ENCODE measurements at regions not wholly inside any gene's neighbourhood (a gene's known extent, or its start where the extent isn't known, plus 50 kb on each side); places are given as distances from the start of the nearest gene placed in this dataset.

- no peak for TF ChIP-seq BCL3 (IDR thresholded peaks at IDR 0.05)
- TF ChIP-seq RFX5 (IDR thresholded peaks at IDR 0.05): no peak
- no peak for TF ChIP-seq SMC3 (IDR thresholded peaks at IDR 0.05)
- no peak for TF ChIP-seq BHLHE40 (IDR thresholded peaks at IDR 0.05; ENCODE audit: low read depth, low read length)
- TF ChIP-seq POLR2AphosphoS2 (conservative IDR thresholded peaks at IDR 0.05; ENCODE audit: low read length): no peak
- TF ChIP-seq MAX (IDR thresholded peaks at IDR 0.05): no peak
- TF ChIP-seq RAD21 (conservative IDR thresholded peaks at IDR 0.05 in 1 of 2, IDR thresholded peaks at IDR 0.05 in 1 of 2): no peak
- TF ChIP-seq POLR2A (IDR thresholded peaks at IDR 0.05; ENCODE audit: low read length): no peak
- TF ChIP-seq CEBPB (IDR thresholded peaks at IDR 0.05): no peak
- TF ChIP-seq CTCF (IDR thresholded peaks at IDR 0.05): no peak
- TF ChIP-seq NR3C1 (IDR thresholded peaks at IDR 0.05): no peak
- TF ChIP-seq KDM1A (IDR thresholded peaks at IDR 0.05; ENCODE audit: low read depth): no peak
Observed at GRCh38 chr1:110811529-110811928, 61.4 kb upstream of the CD53 start.

All from A549 (cell line).